GM10266 (cell line): ENCODE measurements at regions not wholly inside any gene's neighbourhood (a gene's known extent, or its start where the extent isn't known, plus 50 kb on each side); places are given as distances from the start of the nearest gene placed in this dataset.
"Not testable (repeated sequence)": the region's sequence is repeated elsewhere in the genome, so short reads cannot be mapped to it uniquely, and the experiment has no call there.

ENCODE experiments used
- DNase-seq: peaks from one replicate; pipeline ENCODE4 v3.0.0; 2012; ENCODE audit errors: extremely low spot score
- CTCF ChIP-seq: IDR thresholded peaks from 2 replicates; pipeline ENCODE4 v1.5.1; 2012; ENCODE audit warnings: mild to moderate bottlenecking, low read depth; ENCODE audit not compliant: control insufficient read depth, insufficient read depth; ENCODE audit errors: missing control alignments

GRCh38 chr14:80304125-80304766 is 92.9 kb upstream of the DIO2 start:
- DNase-seq: no peak
- no peak for TF ChIP-seq CTCF

GRCh38 chr14:80300351-80300750 is 89.0 kb upstream of the DIO2 start:
- no peak for DNase-seq
- no peak for TF ChIP-seq CTCF

- no peak for DNase-seq
- TF ChIP-seq CTCF: no peak
Observed at GRCh38 chr14:80298491-80299017, 87.2 kb upstream of the DIO2 start.

GRCh38 chr14:80291101-80291500 is 79.8 kb upstream of the DIO2 start:
- TF ChIP-seq CTCF: no peak
- DNase-seq: no peak

GRCh38 chr14:80286744-80287143 is 75.4 kb upstream of the DIO2 start:
- DNase-seq: not testable (repeated sequence)

GRCh38 chr14:80278293-80279023 is 67.2 kb upstream of the DIO2 start:
- DNase-seq: no peak
- TF ChIP-seq CTCF: no peak

GRCh38 chr14:80275208-80275850 is 64.0 kb upstream of the DIO2 start:
- DNase-seq: no peak
- TF ChIP-seq CTCF: no peak

GRCh38 chr14:80274310-80274709 is 63.0 kb upstream of the DIO2 start:
- not testable (repeated sequence) for DNase-seq
